HAP-1 (cell line): ENCODE measurements at regions not wholly inside any gene's neighbourhood (a gene's known extent, or its start where the extent isn't known, plus 50 kb on each side); places are given as distances from the start of the nearest gene placed in this dataset.
A peak's percentile ranks its signal among the peaks of the same experiment; 100 is the strongest.
"Not testable (repeated sequence)": the region's sequence is repeated elsewhere in the genome, so short reads cannot be mapped to it uniquely, and the experiment has no call there.

Source experiments
- DNase-seq, 2 experiments: peaks; one replicate each; pipeline ENCODE4 v3.0.0-alpha.2; 2016 to 2020; ENCODE audit warnings: low spot score in 2 of 2
- H3K27me3 ChIP-seq: fragments of 250-450 bp; sonication (Bioruptor Pico); 2 replicates; pipeline ENCODE4 v1.5.1; 2020; ENCODE audit warnings: low read depth, mild to moderate bottlenecking, moderate library complexity
- H3K36me3 ChIP-seq: fragments of 250-450 bp; sonication (Bioruptor Pico); replicated peaks from 2 replicates; pipeline ENCODE4 v1.5.1; 2020; ENCODE audit warnings: mild to moderate bottlenecking
- H3K4me1 ChIP-seq: fragments of 250-450 bp; sonication (Bioruptor Pico); 2 replicates; pipeline ENCODE4 v1.5.1; 2020; ENCODE audit warnings: mild to moderate bottlenecking
- H3K4me3 ChIP-seq: fragments of 250-450 bp; sonication (Bioruptor Pico); 2 replicates; pipeline ENCODE4 v1.5.1; 2020; ENCODE audit warnings: mild to moderate bottlenecking, moderate library complexity
- H3K9me3 ChIP-seq: fragments of 250-450 bp; sonication (Bioruptor Pico); 2 replicates; pipeline ENCODE4 v1.5.1; 2020; ENCODE audit warnings: mild to moderate bottlenecking, moderate library complexity
- in situ Hi-C: fragments of 300-500 bp; cut with MboI; formaldehyde crosslinking; loops from 3 replicates; pipeline ENCODE4 v1.14.3; 2020; ENCODE audit warnings: low sequenced_read_pairs, inconsistent platforms, mixed read lengths

- in situ Hi-C loops = no loop called here
- no peaks in the 10 kb centered on the region for H3K36me3 ChIP-seq
- no peak for DNase-seq
- H3K9me3 ChIP-seq = no peaks in the 10 kb centered on the region
- H3K27me3 ChIP-seq = peaks cover 11% of the 10 kb centered on the region; the same call in 1 of the 2 replicates
- H3K4me3 ChIP-seq = no peak overlapping the region
- no peaks in the 10 kb centered on the region for H3K4me1 ChIP-seq
These were observed 330.5 kb upstream of the ROPN1 start for GRCh38 chr3:124322309-124322880.

GRCh38 chr3:124322966-124323365 lies 331.0 kb upstream of the ROPN1 start:
- no peaks in the 10 kb centered on the region for H3K4me1 ChIP-seq
- H3K27me3 ChIP-seq = peaks cover 11% of the 10 kb centered on the region; the same call in 1 of the 2 replicates
- no peak overlapping the region for H3K4me3 ChIP-seq
- in situ Hi-C loops = no loop called here
- DNase-seq = peak in 1 of 2 experiments; percentile 7
- H3K36me3 ChIP-seq = no peaks in the 10 kb centered on the region
- no peaks in the 10 kb centered on the region for H3K9me3 ChIP-seq

- no peaks in the 10 kb centered on the region for H3K36me3 ChIP-seq
- DNase-seq = no peak
- peaks cover 11% of the 10 kb centered on the region; the same call in 1 of the 2 replicates for H3K27me3 ChIP-seq
- no peak overlapping the region for H3K4me3 ChIP-seq
- in situ Hi-C loops = no loop called here
- H3K4me1 ChIP-seq = no peaks in the 10 kb centered on the region
- H3K9me3 ChIP-seq = no peaks in the 10 kb centered on the region
These were observed 333.3 kb upstream of the ROPN1 start for GRCh38 chr3:124325248-124325647.

DNA sequence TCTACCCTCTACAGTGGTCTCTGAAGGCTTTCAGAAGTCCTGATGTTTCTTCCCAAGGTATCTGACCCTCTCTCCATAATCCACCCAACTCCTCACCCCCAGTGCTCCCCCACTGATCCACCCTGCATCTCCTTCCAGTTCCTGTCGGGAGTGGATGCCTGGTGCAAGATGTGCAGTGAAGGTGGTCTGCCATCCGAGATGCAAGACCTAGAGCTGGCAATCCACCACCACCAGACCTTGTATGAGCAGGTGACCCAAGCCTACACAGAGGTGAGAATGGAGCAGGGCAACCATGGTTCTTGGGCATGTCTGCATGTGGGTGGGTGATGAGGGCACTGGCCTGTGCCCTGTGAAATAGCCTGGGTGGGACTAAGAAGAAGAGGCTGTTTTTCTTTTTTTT lies 337.8 kb upstream of the ROPN1 start:
- Histone ChIP-seq H3K9me3 (no peaks in the 10 kb centered on the region), H3K4me1 (no peaks in the 10 kb centered on the region), H3K27me3 (peaks cover 7% of the 10 kb centered on the region; the same call in 1 of the 2 replicates), H3K36me3 (no peaks in the 10 kb centered on the region), H3K4me3 (no peak overlapping the region)
- in situ Hi-C loops = no loop called here
- no peak for DNase-seq

- H3K36me3 ChIP-seq = no peaks in the 10 kb centered on the region
- no peaks in the 10 kb centered on the region for H3K4me1 ChIP-seq
- H3K4me3 ChIP-seq = no peak overlapping the region
- no peak for DNase-seq
- in situ Hi-C loops = no loop called here
- no peaks in the 10 kb centered on the region for H3K9me3 ChIP-seq
- 0 out of 2 replicates have a peak, but pooled peaks cover 2% of the 10 kb centered on the region for H3K27me3 ChIP-seq
These were observed 342.2 kb upstream of the ROPN1 start for GRCh38 chr3:124333931-124334640.

DNA sequence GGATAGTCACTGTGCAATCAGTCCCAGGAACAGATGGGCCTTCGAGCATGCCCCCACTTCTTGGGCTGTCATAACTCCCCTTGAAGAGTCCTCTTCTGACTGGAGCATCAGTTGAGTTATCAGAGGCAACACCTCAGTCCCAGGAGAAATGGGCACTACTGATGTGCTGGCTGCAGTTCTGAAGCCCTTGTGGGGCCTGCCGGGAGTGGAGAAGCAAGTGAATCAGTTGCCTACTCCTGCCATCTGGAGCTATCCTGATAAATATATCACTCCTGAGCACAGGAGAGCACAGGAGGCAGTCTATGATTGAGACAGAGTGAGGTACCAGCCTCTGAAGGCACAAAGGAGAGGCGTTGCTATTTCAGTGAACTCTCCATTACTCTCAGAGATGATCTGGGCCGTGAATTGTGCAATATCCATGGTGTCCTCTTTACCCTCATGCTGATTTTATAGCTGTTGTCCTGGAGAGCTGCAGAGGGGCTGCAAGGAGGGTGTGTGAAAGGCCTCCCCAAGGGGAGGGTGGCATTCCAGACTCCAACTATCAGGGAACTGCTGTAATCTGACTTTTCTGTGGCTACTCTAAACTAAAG lies 344.2 kb upstream of the ROPN1 start:
- Histone ChIP-seq H3K27me3 (0 out of 2 replicates have a peak, but pooled peaks cover 2% of the 10 kb centered on the region), H3K36me3 (no peaks in the 10 kb centered on the region), H3K4me3 (no peak overlapping the region), H3K4me1 (no peaks in the 10 kb centered on the region), H3K9me3 (no peaks in the 10 kb centered on the region)
- in situ Hi-C loops = no loop called here
- no peak for DNase-seq

GRCh38 chr3:124345845-124346244 lies 353.9 kb upstream of the ROPN1 start:
- no peak for DNase-seq
- in situ Hi-C loops = loop anchor here (5.0 kb wide), 2 partner anchors 121 to 206 kb away; no protein-coding TSS in a partner anchor

GRCh38 chr3:124346487-124346886 lies 354.6 kb upstream of the ROPN1 start:
- peaks cover 8% of the 10 kb centered on the region for H3K27me3 ChIP-seq
- no peaks in the 10 kb centered on the region for H3K36me3 ChIP-seq
- no peaks in the 10 kb centered on the region; the same call in 1 of the 2 replicates for H3K4me1 ChIP-seq
- DNase-seq = no peak
- in situ Hi-C loops = loop anchor here (5.0 kb wide), 2 partner anchors 121 to 206 kb away; no protein-coding TSS in a partner anchor
- no peaks in the 10 kb centered on the region for H3K9me3 ChIP-seq
- H3K4me3 ChIP-seq = no peak overlapping the region

More at GRCh38 chr3:124345845-124346244, 353.9 kb upstream of the ROPN1 start:
- H3K36me3 ChIP-seq = no peaks in the 10 kb centered on the region
- H3K9me3 ChIP-seq = no peaks in the 10 kb centered on the region
- H3K27me3 ChIP-seq = peaks cover 8% of the 10 kb centered on the region
- H3K4me1 ChIP-seq = no peaks in the 10 kb centered on the region; the same call in 1 of the 2 replicates
- H3K4me3 ChIP-seq = no peak overlapping the region

DNA sequence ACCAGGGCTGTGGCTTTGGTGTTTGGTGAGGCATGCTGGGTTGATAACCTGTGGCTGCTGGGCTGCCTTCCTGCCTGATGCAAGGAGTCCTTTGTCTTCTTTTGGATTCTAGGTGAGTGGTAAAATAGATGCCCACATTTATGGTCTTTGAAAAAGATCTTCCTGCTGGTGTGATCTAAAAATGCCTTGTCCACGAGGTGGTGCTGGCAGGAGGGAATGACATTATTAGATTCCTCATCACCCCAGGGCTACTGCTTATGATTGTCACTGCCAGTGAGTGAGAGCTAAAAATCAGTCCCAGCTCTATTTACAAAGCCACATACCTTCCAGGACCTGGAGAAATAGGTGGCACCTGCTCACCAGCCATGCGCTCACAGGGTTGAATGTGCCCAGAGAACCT lies 355.5 kb upstream of the ROPN1 start:
- no peaks in the 10 kb centered on the region; the same call in 1 of the 2 replicates for H3K4me1 ChIP-seq
- H3K9me3 ChIP-seq = no peaks in the 10 kb centered on the region
- no peaks in the 10 kb centered on the region for H3K36me3 ChIP-seq
- DNase-seq = no peak
- no peak overlapping the region for H3K4me3 ChIP-seq
- peaks cover 8% of the 10 kb centered on the region for H3K27me3 ChIP-seq
- in situ Hi-C loops = loop anchor here (5.0 kb wide), 2 partner anchors 120 to 205 kb away; no protein-coding TSS in a partner anchor

DNA sequence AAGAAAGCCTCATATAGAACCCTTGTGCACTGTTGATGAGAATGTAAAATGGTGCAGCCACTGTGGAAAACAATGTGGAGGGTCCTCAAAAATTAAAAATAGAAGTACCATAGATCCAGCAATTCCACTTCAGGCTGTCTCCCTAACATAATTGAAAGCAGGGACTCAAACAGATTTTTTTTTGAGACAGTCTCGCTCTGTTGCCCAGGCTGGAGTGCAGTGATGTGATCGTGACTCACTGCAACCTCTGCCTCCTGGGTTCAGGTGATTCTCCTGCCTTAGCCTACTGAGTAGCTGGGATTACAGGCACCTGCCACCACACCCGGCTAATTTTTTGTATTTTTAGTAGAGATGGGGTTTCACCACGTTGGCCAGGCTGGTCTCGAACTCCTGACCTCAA lies 356.6 kb upstream of the ROPN1 start:
- not testable (repeated sequence) for H3K36me3 ChIP-seq, DNase-seq, H3K4me3 ChIP-seq, H3K27me3 ChIP-seq, H3K9me3 ChIP-seq, H3K4me1 ChIP-seq
- in situ Hi-C loops = loop anchor here (5.0 kb wide), 2 partner anchors 119 to 204 kb away; no protein-coding TSS in a partner anchor

- no peaks in the 10 kb centered on the region for H3K4me1 ChIP-seq
These were observed 359.7 kb upstream of the ROPN1 start for GRCh38 chr3:124351430-124352148.

GRCh38 chr3:124352149-124352539 lies 360.2 kb upstream of the ROPN1 start:
- Histone ChIP-seq H3K4me3 (no peak overlapping the region), H3K36me3 (no peaks in the 10 kb centered on the region), H3K4me1 (no peaks in the 10 kb centered on the region), H3K9me3 (no peaks in the 10 kb centered on the region), H3K27me3 (peaks cover 9% of the 10 kb centered on the region; the same call in 1 of the 2 replicates)
- no peak for DNase-seq
- in situ Hi-C loops = no loop called here

More at GRCh38 chr3:124351430-124352148, 359.7 kb upstream of the ROPN1 start:
- Histone ChIP-seq H3K27me3 (peaks cover 9% of the 10 kb centered on the region; the same call in 1 of the 2 replicates), H3K36me3 (no peaks in the 10 kb centered on the region), H3K9me3 (no peaks in the 10 kb centered on the region), H3K4me3 (no peak overlapping the region)
- in situ Hi-C loops = no loop called here
- peak; percentile 44 to 53 for DNase-seq

- in situ Hi-C loops = no loop called here
- no peak for DNase-seq
- Histone ChIP-seq H3K9me3 (no peaks in the 10 kb centered on the region), H3K27me3 (peaks cover 9% of the 10 kb centered on the region; the same call in 1 of the 2 replicates), H3K4me1 (no peaks in the 10 kb centered on the region), H3K4me3 (no peak overlapping the region), H3K36me3 (no peaks in the 10 kb centered on the region)
These were observed 361.8 kb upstream of the ROPN1 start for GRCh38 chr3:124353691-124354090.
